ENCODE measurements at regions not wholly inside any gene's neighbourhood (a gene's known extent, or its start where the extent isn't known, plus 50 kb on each side); places are given as distances from the start of the nearest gene placed in this dataset.

GRCh38 chr6:155962276-155962675, 506.6 kb upstream of the NOX3 start:
- Mint-ChIP-seq H3K4me3 (ENCODE audit: unreplicated experiment) (no peak overlapping the region), H3K9me3 (ENCODE audit: unreplicated experiment) (no peaks in the 10 kb centered on the region), H3K27me3 (ENCODE audit: unreplicated experiment) (no peaks in the 10 kb centered on the region), H3K27ac (ENCODE audit: unreplicated experiment) (no peak overlapping the region), H3K36me3 (ENCODE audit: unreplicated experiment) (no peaks in the 10 kb centered on the region), H3K4me1 (ENCODE audit: low read depth, unreplicated experiment) (no peaks in the 10 kb centered on the region)
- no peak for DNase-seq
- no peak for TF ChIP-seq CTCF (IDR thresholded peaks at IDR 0.05; ENCODE audit: partially characterized antibody, unreplicated experiment)

GRCh38 chr6:155959898-155960495, 504.4 kb upstream of the NOX3 start:
- H3K36me3 Mint-ChIP-seq (ENCODE audit: unreplicated experiment): no peaks in the 10 kb centered on the region
- no peaks in the 10 kb centered on the region for H3K4me1 Mint-ChIP-seq (ENCODE audit: low read depth, unreplicated experiment)
- no peak overlapping the region for H3K27ac Mint-ChIP-seq (ENCODE audit: unreplicated experiment)
- no peak for DNase-seq
- H3K27me3 Mint-ChIP-seq (ENCODE audit: unreplicated experiment): peaks cover 1% of the 10 kb centered on the region
- H3K4me3 Mint-ChIP-seq (ENCODE audit: unreplicated experiment): no peak overlapping the region
- TF ChIP-seq CTCF (IDR thresholded peaks at IDR 0.05; ENCODE audit: partially characterized antibody, unreplicated experiment): no peak
- H3K9me3 Mint-ChIP-seq (ENCODE audit: unreplicated experiment): peaks cover 2% of the 10 kb centered on the region

GRCh38 chr6:155958550-155958949, 502.9 kb upstream of the NOX3 start:
- no peak overlapping the region for H3K4me3 Mint-ChIP-seq (ENCODE audit: unreplicated experiment)
- H3K27ac Mint-ChIP-seq (ENCODE audit: unreplicated experiment): no peak overlapping the region
- H3K9me3 Mint-ChIP-seq (ENCODE audit: unreplicated experiment): peaks cover 2% of the 10 kb centered on the region
- no peaks in the 10 kb centered on the region for H3K36me3 Mint-ChIP-seq (ENCODE audit: unreplicated experiment)
- H3K4me1 Mint-ChIP-seq (ENCODE audit: low read depth, unreplicated experiment): no peaks in the 10 kb centered on the region
- no peak for DNase-seq
- TF ChIP-seq CTCF (IDR thresholded peaks at IDR 0.05; ENCODE audit: partially characterized antibody, unreplicated experiment): no peak
- H3K27me3 Mint-ChIP-seq (ENCODE audit: unreplicated experiment): peaks cover 2% of the 10 kb centered on the region

GRCh38 chr6:155955038-155955437, 499.4 kb upstream of the NOX3 start:
- H3K36me3 Mint-ChIP-seq (ENCODE audit: unreplicated experiment): no peaks in the 10 kb centered on the region
- no peak for DNase-seq
- H3K27ac Mint-ChIP-seq (ENCODE audit: unreplicated experiment): no peak overlapping the region
- no peaks in the 10 kb centered on the region for H3K4me1 Mint-ChIP-seq (ENCODE audit: low read depth, unreplicated experiment)
- peaks cover 2% of the 10 kb centered on the region for H3K9me3 Mint-ChIP-seq (ENCODE audit: unreplicated experiment)
- H3K4me3 Mint-ChIP-seq (ENCODE audit: unreplicated experiment): no peak overlapping the region
- H3K27me3 Mint-ChIP-seq (ENCODE audit: unreplicated experiment): peaks cover 2% of the 10 kb centered on the region
- TF ChIP-seq CTCF (IDR thresholded peaks at IDR 0.05; ENCODE audit: partially characterized antibody, unreplicated experiment): no peak

- no peak for TF ChIP-seq CTCF (IDR thresholded peaks at IDR 0.05; ENCODE audit: partially characterized antibody, unreplicated experiment)
- no peak for DNase-seq
- Mint-ChIP-seq H3K9me3 (ENCODE audit: unreplicated experiment) (peaks cover 2% of the 10 kb centered on the region), H3K27ac (ENCODE audit: unreplicated experiment) (no peak overlapping the region), H3K4me1 (ENCODE audit: low read depth, unreplicated experiment) (no peaks in the 10 kb centered on the region), H3K36me3 (ENCODE audit: unreplicated experiment) (no peaks in the 10 kb centered on the region), H3K4me3 (ENCODE audit: unreplicated experiment) (no peak overlapping the region), H3K27me3 (ENCODE audit: unreplicated experiment) (peaks cover 2% of the 10 kb centered on the region)
These were observed 498.5 kb upstream of the NOX3 start for GRCh38 chr6:155954149-155954548.
